ENCODE measurements at regions not wholly inside any gene's neighbourhood (a gene's known extent, or its start where the extent isn't known, plus 50 kb on each side); places are given as distances from the start of the nearest gene placed in this dataset.

DNA sequence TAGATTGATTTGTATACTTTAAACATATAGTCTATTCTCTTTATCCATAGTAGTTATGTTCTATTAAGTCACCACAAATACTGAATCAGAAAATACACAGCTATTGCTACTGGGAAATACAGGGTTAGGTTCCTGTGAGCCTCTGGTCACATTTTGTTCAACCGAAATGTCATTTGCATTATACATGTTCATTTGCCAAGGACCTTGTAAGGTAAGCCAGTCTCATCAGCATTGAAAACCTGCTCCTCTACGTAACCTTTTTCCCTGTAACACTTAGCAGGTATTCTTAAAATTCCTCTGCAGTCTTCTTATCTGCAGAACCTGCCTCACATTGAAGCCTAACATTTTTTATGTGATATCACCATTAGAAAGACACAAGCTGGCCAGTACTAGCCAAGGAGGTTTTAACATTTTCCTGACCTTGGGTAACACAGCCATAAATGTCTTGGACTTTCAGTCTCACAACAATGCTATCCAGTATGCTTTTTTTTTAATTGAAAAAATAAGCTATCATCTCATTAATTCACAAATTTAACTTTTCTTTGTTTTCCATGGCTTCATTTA is 765.7 kb upstream of the IGFBP7 start:
- TF ChIP-seq, protein P1, sequence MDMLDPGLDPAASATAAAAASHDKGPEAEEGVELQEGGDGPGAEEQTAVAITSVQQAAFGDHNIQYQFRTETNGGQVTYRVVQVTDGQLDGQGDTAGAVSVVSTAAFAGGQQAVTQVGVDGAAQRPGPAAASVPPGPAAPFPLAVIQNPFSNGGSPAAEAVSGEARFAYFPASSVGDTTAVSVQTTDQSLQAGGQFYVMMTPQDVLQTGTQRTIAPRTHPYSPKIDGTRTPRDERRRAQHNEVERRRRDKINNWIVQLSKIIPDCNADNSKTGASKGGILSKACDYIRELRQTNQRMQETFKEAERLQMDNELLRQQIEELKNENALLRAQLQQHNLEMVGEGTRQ (IDR thresholded peaks at IDR 0.05; ENCODE audit: borderline replicate concordance, low read depth, low read length), result no peak
- TF ChIP-seq, protein P2, sequence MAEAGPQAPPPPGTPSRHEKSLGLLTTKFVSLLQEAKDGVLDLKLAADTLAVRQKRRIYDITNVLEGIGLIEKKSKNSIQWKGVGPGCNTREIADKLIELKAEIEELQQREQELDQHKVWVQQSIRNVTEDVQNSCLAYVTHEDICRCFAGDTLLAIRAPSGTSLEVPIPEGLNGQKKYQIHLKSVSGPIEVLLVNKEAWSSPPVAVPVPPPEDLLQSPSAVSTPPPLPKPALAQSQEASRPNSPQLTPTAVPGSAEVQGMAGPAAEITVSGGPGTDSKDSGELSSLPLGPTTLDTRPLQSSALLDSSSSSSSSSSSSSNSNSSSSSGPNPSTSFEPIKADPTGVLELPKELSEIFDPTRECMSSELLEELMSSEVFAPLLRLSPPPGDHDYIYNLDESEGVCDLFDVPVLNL (IDR thresholded peaks at IDR 0.05; ENCODE audit: low read depth, low read length), result no peak
- TF ChIP-seq POLR2AphosphoS2 (IDR thresholded peaks at IDR 0.05; ENCODE audit: low read depth, low read length) (no peak), CBX5 (IDR thresholded peaks at IDR 0.05; ENCODE audit: low read depth) (no peak)
- TF ChIP-seq, protein P3, sequence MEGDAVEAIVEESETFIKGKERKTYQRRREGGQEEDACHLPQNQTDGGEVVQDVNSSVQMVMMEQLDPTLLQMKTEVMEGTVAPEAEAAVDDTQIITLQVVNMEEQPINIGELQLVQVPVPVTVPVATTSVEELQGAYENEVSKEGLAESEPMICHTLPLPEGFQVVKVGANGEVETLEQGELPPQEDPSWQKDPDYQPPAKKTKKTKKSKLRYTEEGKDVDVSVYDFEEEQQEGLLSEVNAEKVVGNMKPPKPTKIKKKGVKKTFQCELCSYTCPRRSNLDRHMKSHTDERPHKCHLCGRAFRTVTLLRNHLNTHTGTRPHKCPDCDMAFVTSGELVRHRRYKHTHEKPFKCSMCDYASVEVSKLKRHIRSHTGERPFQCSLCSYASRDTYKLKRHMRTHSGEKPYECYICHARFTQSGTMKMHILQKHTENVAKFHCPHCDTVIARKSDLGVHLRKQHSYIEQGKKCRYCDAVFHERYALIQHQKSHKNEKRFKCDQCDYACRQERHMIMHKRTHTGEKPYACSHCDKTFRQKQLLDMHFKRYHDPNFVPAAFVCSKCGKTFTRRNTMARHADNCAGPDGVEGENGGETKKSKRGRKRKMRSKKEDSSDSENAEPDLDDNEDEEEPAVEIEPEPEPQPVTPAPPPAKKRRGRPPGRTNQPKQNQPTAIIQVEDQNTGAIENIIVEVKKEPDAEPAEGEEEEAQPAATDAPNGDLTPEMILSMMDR (IDR thresholded peaks at IDR 0.05 in 2 of 3, conservative IDR thresholded peaks at IDR 0.05 in 1 of 3; ENCODE audit: control insufficient read depth in 2 of 3, extremely low read depth in 1 of 3, insufficient read depth in 1 of 3, low read depth in 3 of 3, low read length in 3 of 3), result no peak

Measured in GM12878 (cell line).